Heart left ventricle (tissue), 13 donors: ENCODE measurements at regions not wholly inside any gene's neighbourhood (a gene's known extent, or its start where the extent isn't known, plus 50 kb on each side); places are given as distances from the start of the nearest gene placed in this dataset.

Source experiments
- POLR2A ChIP-seq, 2 donors: fragments of 450-650 bp; IDR thresholded peaks; one replicate each; pipeline ENCODE4 v1.6.1; 2017; ENCODE audit warnings: antibody characterized with exemption in 2 of 2, mild to moderate bottlenecking in 2 of 2, moderate library complexity in 2 of 2
- TF ChIP-seq, protein P1 (sequence below), 12 donors: fragments of 200-600 bp; sonication (generic) in 4 of 12; IDR thresholded peaks; one replicate each; pipeline versions ENCODE4 v1.5.0 to v1.8.0; 2018 to 2022; ENCODE audit warnings: antibody characterized with exemption in 12 of 12, mild to moderate bottlenecking in 5 of 12
- donor health status: ischemic (EF 13 %, LVEDD 7.1; RV severe dilation, severe dysfunction).
- donor health status: DM: no; HTN: yes; CAD: no.
- donor health status: DM: no; HTN: no; CAD: no.
- donor health status: ischemic (EF 25% LVEDD 6.9; RV normal size, moderate dysfunction).
- donor health status: ischemic (EF 25% LVEDD 5.7; RV mildly dilated, moderate dysfunction).
- donor health status: ischemic (EF 35%, LVEDD 5.7; RV mildly dilated, moderate dysfunction).
- donor health status: nonischemic (EF 11% LVEDD 7.7; RV severe dilation, severe dysfunction).
- donor health status: DM: yes; HTN: yes; CAD: no.
- donor health status: PGD.
- donor health status: ischemic (EF 29% LVEDD 5.4; RV normal size, mild dysfunction).
- donor health status: nonischemic (EF 23%, LVEDD 6.1; RV moderate dilation, normal function).

DNA sequence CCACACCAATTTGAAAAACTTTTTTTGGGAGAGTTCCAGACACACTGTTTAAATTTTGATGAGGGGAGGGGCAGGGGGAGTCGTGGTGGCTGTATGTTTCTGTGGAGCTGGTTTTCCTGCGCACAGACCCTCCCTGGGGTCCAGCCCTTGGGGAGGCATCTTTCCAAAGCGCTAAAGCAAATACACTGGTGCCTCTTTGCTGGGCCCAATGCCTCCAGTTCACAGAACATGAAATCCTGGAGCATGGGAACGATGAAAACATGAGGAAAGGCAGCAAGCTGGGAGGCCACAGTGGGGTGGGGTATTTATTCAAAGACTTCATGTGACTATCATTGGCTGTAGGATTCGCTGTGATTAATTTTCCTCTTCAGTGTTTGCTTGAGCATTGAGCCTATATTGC, 135.3 kb downstream of the CCDC34 start:
- TF ChIP-seq, protein P1, sequence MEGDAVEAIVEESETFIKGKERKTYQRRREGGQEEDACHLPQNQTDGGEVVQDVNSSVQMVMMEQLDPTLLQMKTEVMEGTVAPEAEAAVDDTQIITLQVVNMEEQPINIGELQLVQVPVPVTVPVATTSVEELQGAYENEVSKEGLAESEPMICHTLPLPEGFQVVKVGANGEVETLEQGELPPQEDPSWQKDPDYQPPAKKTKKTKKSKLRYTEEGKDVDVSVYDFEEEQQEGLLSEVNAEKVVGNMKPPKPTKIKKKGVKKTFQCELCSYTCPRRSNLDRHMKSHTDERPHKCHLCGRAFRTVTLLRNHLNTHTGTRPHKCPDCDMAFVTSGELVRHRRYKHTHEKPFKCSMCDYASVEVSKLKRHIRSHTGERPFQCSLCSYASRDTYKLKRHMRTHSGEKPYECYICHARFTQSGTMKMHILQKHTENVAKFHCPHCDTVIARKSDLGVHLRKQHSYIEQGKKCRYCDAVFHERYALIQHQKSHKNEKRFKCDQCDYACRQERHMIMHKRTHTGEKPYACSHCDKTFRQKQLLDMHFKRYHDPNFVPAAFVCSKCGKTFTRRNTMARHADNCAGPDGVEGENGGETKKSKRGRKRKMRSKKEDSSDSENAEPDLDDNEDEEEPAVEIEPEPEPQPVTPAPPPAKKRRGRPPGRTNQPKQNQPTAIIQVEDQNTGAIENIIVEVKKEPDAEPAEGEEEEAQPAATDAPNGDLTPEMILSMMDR (IDR thresholded peaks at IDR 0.05): no peak
- no peak for TF ChIP-seq POLR2A (IDR thresholded peaks at IDR 0.05)
